Activated T-helper 2 cell treated with anti-CD3 and anti-CD28 coated beads, Interferon-gamma antibody, Interleukin-2, Interleukin-4, amounts not matched to agents 10 μg/mL and 5 μg/mL and 100 μg/mL, durations not matched to agents 14 hours and 24 hours and 36 hours (primary cell): ENCODE measurements at regions not wholly inside any gene's neighbourhood (a gene's known extent, or its start where the extent isn't known, plus 50 kb on each side); places are given as distances from the start of the nearest gene placed in this dataset.

Source experiments
- DNase-seq: peaks from one replicate; pipeline ENCODE4 v3.0.0; 2021; ENCODE audit warnings: low spot score
- H3K27ac Mint-ChIP-seq: one replicate; pipeline ENCODE4 v1.8.0; 2021; ENCODE audit warnings: mixed read lengths
- H3K27me3 Mint-ChIP-seq: one replicate; pipeline ENCODE4 v1.8.0; 2021; ENCODE audit warnings: low read depth, mixed read lengths
- H3K36me3 Mint-ChIP-seq: one replicate; pipeline ENCODE4 v1.8.0; 2021; ENCODE audit warnings: low read depth, mixed read lengths
- H3K4me1 Mint-ChIP-seq: one replicate; pipeline ENCODE4 v1.8.0; 2021; ENCODE audit warnings: low read depth, mixed read lengths
- H3K4me3 Mint-ChIP-seq: one replicate; pipeline ENCODE4 v1.8.0; 2021; ENCODE audit warnings: low read depth, mild to moderate bottlenecking, moderate library complexity, mixed read lengths
- H3K9me3 Mint-ChIP-seq: one replicate; pipeline ENCODE4 v1.8.0; 2021; ENCODE audit warnings: mixed read lengths
- intact Hi-C: fragments of 100-400 bp; cut with micrococcal nuclease; formaldehyde crosslinking; loops from one replicate; pipeline ENCODE4 v1.15.1; 2023

- H3K4me1 Mint-ChIP-seq = peaks cover 4% of the 10 kb centered on the region
- H3K4me3 Mint-ChIP-seq = no peak overlapping the region
- no peak overlapping the region for H3K27ac Mint-ChIP-seq
- DNase-seq = no peak
- H3K36me3 Mint-ChIP-seq = no peaks in the 10 kb centered on the region
- H3K9me3 Mint-ChIP-seq = no peaks in the 10 kb centered on the region
- H3K27me3 Mint-ChIP-seq = no peaks in the 10 kb centered on the region
- intact Hi-C loops = no loop called here
Measured at GRCh38 chr1:87688136-87688535, 359.5 kb downstream of the LMO4 start.

GRCh38 chr1:87689487-87689886 is 360.8 kb downstream of the LMO4 start:
- H3K4me3 Mint-ChIP-seq = no peak overlapping the region
- no peak for DNase-seq
- no peak overlapping the region for H3K27ac Mint-ChIP-seq
- H3K4me1 Mint-ChIP-seq = no peaks in the 10 kb centered on the region
- H3K27me3 Mint-ChIP-seq = no peaks in the 10 kb centered on the region
- no peaks in the 10 kb centered on the region for H3K9me3 Mint-ChIP-seq
- no peaks in the 10 kb centered on the region for H3K36me3 Mint-ChIP-seq
- intact Hi-C loops = no loop called here

- Mint-ChIP-seq H3K9me3 (peaks cover 5% of the 10 kb centered on the region), H3K4me1 (no peaks in the 10 kb centered on the region), H3K4me3 (no peak overlapping the region), H3K27ac (no peak overlapping the region), H3K27me3 (no peaks in the 10 kb centered on the region), H3K36me3 (no peaks in the 10 kb centered on the region)
- intact Hi-C loops = no loop called here
- no peak for DNase-seq
Measured at GRCh38 chr1:87696483-87696882, 367.8 kb downstream of the LMO4 start.

GRCh38 chr1:87702455-87702854 is 373.8 kb downstream of the LMO4 start:
- Mint-ChIP-seq H3K4me1 (no peaks in the 10 kb centered on the region), H3K27me3 (no peaks in the 10 kb centered on the region), H3K4me3 (no peak overlapping the region), H3K9me3 (peaks cover 9% of the 10 kb centered on the region), H3K27ac (no peak overlapping the region), H3K36me3 (no peaks in the 10 kb centered on the region)
- intact Hi-C loops = no loop called here
- no peak for DNase-seq

- Mint-ChIP-seq H3K4me1 (no peaks in the 10 kb centered on the region), H3K27me3 (no peaks in the 10 kb centered on the region), H3K4me3 (no peak overlapping the region), H3K27ac (no peak overlapping the region), H3K9me3 (peaks cover 9% of the 10 kb centered on the region), H3K36me3 (no peaks in the 10 kb centered on the region)
- no peak for DNase-seq
- intact Hi-C loops = no loop called here
Measured at GRCh38 chr1:87705233-87705632, 376.6 kb downstream of the LMO4 start.

GRCh38 chr1:87706203-87706602 is 377.5 kb downstream of the LMO4 start:
- Mint-ChIP-seq H3K36me3 (no peaks in the 10 kb centered on the region), H3K27ac (no peak overlapping the region), H3K9me3 (peaks cover 4% of the 10 kb centered on the region), H3K4me3 (no peak overlapping the region), H3K4me1 (no peaks in the 10 kb centered on the region), H3K27me3 (no peaks in the 10 kb centered on the region)
- intact Hi-C loops = no loop called here
- no peak for DNase-seq

GRCh38 chr1:87706779-87707228 is 378.1 kb downstream of the LMO4 start:
- no peak for DNase-seq
- intact Hi-C loops = no loop called here
- H3K27ac Mint-ChIP-seq = no peak overlapping the region
- H3K4me3 Mint-ChIP-seq = no peak overlapping the region
- H3K36me3 Mint-ChIP-seq = no peaks in the 10 kb centered on the region
- peaks cover 2% of the 10 kb centered on the region for H3K9me3 Mint-ChIP-seq
- no peaks in the 10 kb centered on the region for H3K27me3 Mint-ChIP-seq
- H3K4me1 Mint-ChIP-seq = no peaks in the 10 kb centered on the region

GRCh38 chr1:87707411-87707810 is 378.7 kb downstream of the LMO4 start:
- Mint-ChIP-seq H3K27me3 (no peaks in the 10 kb centered on the region), H3K9me3 (no peaks in the 10 kb centered on the region), H3K27ac (no peak overlapping the region), H3K36me3 (no peaks in the 10 kb centered on the region), H3K4me1 (no peaks in the 10 kb centered on the region), H3K4me3 (no peak overlapping the region)
- intact Hi-C loops = no loop called here
- DNase-seq = no peak

- intact Hi-C loops = no loop called here
- Mint-ChIP-seq H3K27me3 (peaks cover 2% of the 10 kb centered on the region), H3K4me3 (no peak overlapping the region), H3K9me3 (no peaks in the 10 kb centered on the region), H3K27ac (no peak overlapping the region), H3K36me3 (no peaks in the 10 kb centered on the region), H3K4me1 (no peaks in the 10 kb centered on the region)
- no peak for DNase-seq
Measured at GRCh38 chr1:87712261-87713010, 383.8 kb downstream of the LMO4 start.

- intact Hi-C loops = no loop called here
- H3K36me3 Mint-ChIP-seq = no peaks in the 10 kb centered on the region
- H3K27me3 Mint-ChIP-seq = peaks cover 2% of the 10 kb centered on the region
- H3K9me3 Mint-ChIP-seq = no peaks in the 10 kb centered on the region
- no peaks in the 10 kb centered on the region for H3K4me1 Mint-ChIP-seq
- H3K27ac Mint-ChIP-seq = no peak overlapping the region
- DNase-seq = no peak
- no peak overlapping the region for H3K4me3 Mint-ChIP-seq
Measured at GRCh38 chr1:87714278-87714677, 385.6 kb downstream of the LMO4 start.

- Mint-ChIP-seq H3K4me3 (no peak overlapping the region), H3K4me1 (no peaks in the 10 kb centered on the region), H3K36me3 (no peaks in the 10 kb centered on the region), H3K27me3 (peaks cover 2% of the 10 kb centered on the region), H3K9me3 (no peaks in the 10 kb centered on the region), H3K27ac (no peak overlapping the region)
- intact Hi-C loops = no loop called here
- DNase-seq = no peak
Measured at GRCh38 chr1:87715052-87715451, 386.4 kb downstream of the LMO4 start.

- Mint-ChIP-seq H3K4me1 (no peaks in the 10 kb centered on the region), H3K27ac (no peak overlapping the region), H3K27me3 (peaks cover 2% of the 10 kb centered on the region), H3K4me3 (no peak overlapping the region), H3K36me3 (no peaks in the 10 kb centered on the region), H3K9me3 (no peaks in the 10 kb centered on the region)
- intact Hi-C loops = no loop called here
- DNase-seq = no peak
Measured at GRCh38 chr1:87715471-87715870, 386.8 kb downstream of the LMO4 start.

- no peak for DNase-seq
- no peaks in the 10 kb centered on the region for H3K4me1 Mint-ChIP-seq
- no peak overlapping the region for H3K27ac Mint-ChIP-seq
- peaks cover 2% of the 10 kb centered on the region for H3K27me3 Mint-ChIP-seq
- intact Hi-C loops = no loop called here
- no peak overlapping the region for H3K4me3 Mint-ChIP-seq
- no peaks in the 10 kb centered on the region for H3K36me3 Mint-ChIP-seq
- H3K9me3 Mint-ChIP-seq = no peaks in the 10 kb centered on the region
Measured at GRCh38 chr1:87717157-87717670, 388.5 kb downstream of the LMO4 start.
